GM12892 (cell line): ENCODE measurements at regions not wholly inside any gene's neighbourhood (a gene's known extent, or its start where the extent isn't known, plus 50 kb on each side); places are given as distances from the start of the nearest gene placed in this dataset.

Experiments
- DNase-seq: peaks from one replicate; pipeline ENCODE4 v3.0.0; 2011; ENCODE audit not compliant: insufficient read length
- FAIRE-seq: peaks from 2 replicates; lab custom pipeline; 2011; peaks lifted over from hg19 to GRCh38; lab: Jason Lieb, UNC
- POLR2A ChIP-seq: IDR thresholded peaks from 2 replicates; pipeline ENCODE4 v1.6.1; 2011; ENCODE audit warnings: low read depth, low read length, control low read depth
- POLR2AphosphoS5 ChIP-seq: IDR thresholded peaks from 2 replicates; pipeline ENCODE4 v1.6.1; 2011; ENCODE audit warnings: low read depth, low read length, control low read depth
- TAF1 ChIP-seq: IDR thresholded peaks from 2 replicates; pipeline ENCODE4 v1.6.1; 2011; ENCODE audit warnings: low read depth, mild to moderate bottlenecking, control low read depth, low read length, borderline replicate concordance

- DNase-seq (no peak), FAIRE-seq (no peak)
- no peak for TF ChIP-seq POLR2AphosphoS5
- no peak for TF ChIP-seq TAF1
- no peak for TF ChIP-seq POLR2A
Observed at GRCh38 chrX:100217547-100217946, 192.5 kb downstream of the PCDH19 start.

DNA sequence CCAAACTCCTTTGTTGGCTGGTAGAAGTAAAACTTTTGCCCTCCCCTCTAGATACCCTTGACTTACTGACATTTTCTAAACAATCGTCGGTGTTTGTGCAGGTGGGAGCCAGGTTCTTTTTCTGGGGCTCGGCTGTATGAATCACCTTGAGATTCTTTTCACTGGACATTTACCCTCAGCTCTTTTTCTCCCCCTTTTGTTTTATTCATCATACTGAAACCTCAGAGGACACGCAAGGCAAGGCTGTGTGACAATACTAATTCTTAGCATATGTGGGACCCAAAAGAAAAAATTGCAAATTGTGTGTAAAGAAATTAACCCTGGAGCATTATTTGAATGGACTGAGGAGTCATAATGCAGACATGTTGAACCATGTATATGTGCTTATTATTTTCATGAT, 194.0 kb downstream of the PCDH19 start:
- DNase-seq: no peak
- no peak for FAIRE-seq
- TF ChIP-seq TAF1 (no peak), POLR2AphosphoS5 (no peak), POLR2A (no peak)

GRCh38 chrX:100208076-100208475, 202.0 kb downstream of the PCDH19 start:
- FAIRE-seq: no peak
- no peak for TF ChIP-seq POLR2A
- TF ChIP-seq POLR2AphosphoS5: no peak
- no peak for TF ChIP-seq TAF1

GRCh38 chrX:100207331-100208024, 202.6 kb downstream of the PCDH19 start:
- TF ChIP-seq POLR2AphosphoS5: no peak
- no peak for TF ChIP-seq TAF1
- no peak for TF ChIP-seq POLR2A
- no peak for DNase-seq
- FAIRE-seq: peak; percentile 14

More at GRCh38 chrX:100208076-100208475, 202.0 kb downstream of the PCDH19 start:
- DNase-seq: no peak

DNA sequence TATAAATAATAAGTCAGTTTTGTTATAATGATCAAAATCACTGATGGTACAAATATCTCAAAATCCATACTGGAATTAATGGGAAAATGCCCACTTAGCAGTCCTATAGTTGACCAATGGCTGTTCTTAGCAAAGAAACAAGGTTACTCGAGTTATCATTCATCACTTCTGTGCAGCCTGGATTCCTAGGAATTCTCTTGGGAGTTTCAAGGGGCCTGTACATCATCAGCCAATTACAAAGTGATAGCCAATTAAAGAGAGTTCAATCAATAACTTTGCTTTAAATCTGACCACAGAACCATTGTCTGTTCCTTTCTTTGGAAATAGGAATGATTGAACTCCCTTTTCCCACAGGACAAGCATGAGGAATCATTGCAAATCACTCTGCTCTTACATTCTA, 205.5 kb downstream of the PCDH19 start:
- DNase-seq: no peak
- FAIRE-seq: no peak
- TF ChIP-seq POLR2A: no peak
- TF ChIP-seq TAF1: no peak
- no peak for TF ChIP-seq POLR2AphosphoS5

DNA sequence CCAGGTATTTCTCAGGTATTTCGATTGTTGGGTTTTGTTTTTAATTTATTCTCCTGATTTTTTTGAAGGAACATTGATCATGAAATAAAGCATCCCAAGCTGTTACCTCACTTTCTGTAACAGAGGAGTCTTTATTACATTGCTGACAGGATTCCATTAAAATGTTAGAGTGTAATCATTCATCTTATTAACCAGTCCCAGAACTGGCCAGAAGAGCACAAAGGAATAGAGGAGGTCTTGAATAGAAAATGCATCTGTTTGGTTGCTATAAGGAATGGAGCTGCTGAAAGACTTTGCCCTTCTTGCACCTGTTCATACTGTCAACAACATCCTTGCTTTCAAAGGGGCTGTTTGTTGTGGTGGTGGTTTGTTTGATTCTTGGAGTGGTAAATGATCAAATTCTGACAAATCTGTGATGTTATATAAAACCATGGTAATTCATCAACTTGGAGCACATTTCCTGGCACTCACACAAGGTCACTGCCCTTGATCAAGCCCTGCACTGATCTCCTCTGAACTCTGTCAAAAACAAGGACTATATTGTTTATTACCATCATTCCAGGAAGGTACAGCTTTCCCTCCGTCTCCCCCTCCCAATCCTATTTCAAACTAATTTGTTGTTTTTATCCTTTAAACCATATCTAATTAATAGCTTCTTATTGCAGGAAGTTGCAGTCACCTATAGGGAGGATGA, 215.8 kb downstream of the PCDH19 start:
- FAIRE-seq (no peak), DNase-seq (no peak)
- TF ChIP-seq TAF1 (no peak), POLR2A (no peak), POLR2AphosphoS5 (no peak)
